Body of pancreas (tissue), 4 donors: ENCODE measurements at regions not wholly inside any gene's neighbourhood (a gene's known extent, or its start where the extent isn't known, plus 50 kb on each side); places are given as distances from the start of the nearest gene placed in this dataset.

Experiments used
- CTCF ChIP-seq, 7 experiments: fragments of 450-650 bp in 4 of 7; fragments of 200-600 bp in 3 of 7; sonication (generic) in 3 of 7; IDR thresholded peaks; one replicate each; pipeline ENCODE4 v1.5.1; 2016 to 2019; ENCODE audit warnings: antibody characterized with exemption in 7 of 7
- POLR2A ChIP-seq, 3 donors: fragments of 450-650 bp; IDR thresholded peaks; one replicate each; pipeline ENCODE4 v1.6.1; 2016; ENCODE audit warnings: antibody characterized with exemption in 3 of 3, mild to moderate bottlenecking in 2 of 3

- TF ChIP-seq POLR2A (IDR thresholded peaks at IDR 0.05) (no peak), CTCF (IDR thresholded peaks at IDR 0.05) (no peak)
These were observed 131.6 kb downstream of the HGF start for GRCh38 chr7:81638198-81638597.
